Neural progenitor cell (in vitro differentiated cells): ENCODE measurements at regions not wholly inside any gene's neighbourhood (a gene's known extent, or its start where the extent isn't known, plus 50 kb on each side); places are given as distances from the start of the nearest gene placed in this dataset.

Source experiments
- EZH2 ChIP-seq: fragments of 200-600 bp; sonication (generic); IDR thresholded peaks from 2 replicates; pipeline ENCODE4 v1.6.1; 2017; ENCODE audit warnings: antibody characterized with exemption, mild to moderate bottlenecking, moderate library complexity
- TF ChIP-seq, protein P1 (sequence below): fragments of 200-600 bp; sonication (generic); IDR thresholded peaks from 2 replicates; pipeline ENCODE4 v1.5.1; 2017; ENCODE audit warnings: antibody characterized with exemption, mild to moderate bottlenecking

DNA sequence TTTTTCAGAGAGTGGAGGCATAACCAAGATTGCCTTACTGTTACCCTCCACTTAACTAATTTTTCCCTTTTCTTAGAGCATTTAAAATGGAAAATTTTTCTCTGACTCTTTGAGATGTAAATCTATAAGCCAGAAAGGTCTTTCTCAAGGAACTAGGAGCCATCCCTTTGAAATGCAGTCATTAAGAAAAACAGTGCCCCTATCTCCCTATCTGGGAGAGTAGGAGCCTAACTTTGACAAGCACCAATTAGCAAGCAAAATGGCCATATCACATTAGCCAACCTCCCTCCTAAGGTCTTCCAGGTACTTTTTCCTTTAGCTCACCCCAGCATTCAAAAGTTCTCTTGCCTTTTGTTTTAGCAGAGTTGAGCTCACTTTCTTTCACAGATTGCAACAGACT is 570.5 kb downstream of the EPHA7 start:
- TF ChIP-seq, protein P1, sequence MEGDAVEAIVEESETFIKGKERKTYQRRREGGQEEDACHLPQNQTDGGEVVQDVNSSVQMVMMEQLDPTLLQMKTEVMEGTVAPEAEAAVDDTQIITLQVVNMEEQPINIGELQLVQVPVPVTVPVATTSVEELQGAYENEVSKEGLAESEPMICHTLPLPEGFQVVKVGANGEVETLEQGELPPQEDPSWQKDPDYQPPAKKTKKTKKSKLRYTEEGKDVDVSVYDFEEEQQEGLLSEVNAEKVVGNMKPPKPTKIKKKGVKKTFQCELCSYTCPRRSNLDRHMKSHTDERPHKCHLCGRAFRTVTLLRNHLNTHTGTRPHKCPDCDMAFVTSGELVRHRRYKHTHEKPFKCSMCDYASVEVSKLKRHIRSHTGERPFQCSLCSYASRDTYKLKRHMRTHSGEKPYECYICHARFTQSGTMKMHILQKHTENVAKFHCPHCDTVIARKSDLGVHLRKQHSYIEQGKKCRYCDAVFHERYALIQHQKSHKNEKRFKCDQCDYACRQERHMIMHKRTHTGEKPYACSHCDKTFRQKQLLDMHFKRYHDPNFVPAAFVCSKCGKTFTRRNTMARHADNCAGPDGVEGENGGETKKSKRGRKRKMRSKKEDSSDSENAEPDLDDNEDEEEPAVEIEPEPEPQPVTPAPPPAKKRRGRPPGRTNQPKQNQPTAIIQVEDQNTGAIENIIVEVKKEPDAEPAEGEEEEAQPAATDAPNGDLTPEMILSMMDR: no peak
- no peak for TF ChIP-seq EZH2
